K562 (cell line): ENCODE measurements at regions not wholly inside any gene's neighbourhood (a gene's known extent, or its start where the extent isn't known, plus 50 kb on each side); places are given as distances from the start of the nearest gene placed in this dataset.

ENCODE experiments used
- RBM17 ChIP-seq: fragments of 200-400 bp; formaldehyde crosslinking; IDR thresholded peaks from 2 replicates; pipeline ENCODE4 v1.6.1; 2017; ENCODE audit warnings: low read depth, mild to moderate bottlenecking, low read length, borderline replicate concordance
- SMC3 ChIP-seq: conservative IDR thresholded peaks from 2 replicates; pipeline ENCODE4 v1.6.1; 2011; ENCODE audit warnings: low read depth, low read length, improper control_type of control experiment; ENCODE audit not compliant: insufficient read depth
- TOE1 ChIP-seq, 2 experiments: fragments of 450-650 bp in 1 of 2; sonication (generic) in 1 of 2; formaldehyde crosslinking in 1 of 2; IDR thresholded peaks; 2 replicates each; pipeline versions ENCODE4 v1.7.1 to v1.8.0; 2016 to 2022; ENCODE audit warnings: borderline replicate concordance in 2 of 2, mild to moderate bottlenecking in 2 of 2, antibody characterized with exemption in 1 of 2, inconsistent platforms in 1 of 2, low read depth in 1 of 2, missing genetic modification reagents in 1 of 2, moderate library complexity in 1 of 2
- ZBTB40 ChIP-seq, 2 experiments: fragments of 450-650 bp in 1 of 2; sonication (generic) in 1 of 2; formaldehyde crosslinking in 1 of 2; IDR thresholded peaks; 2 replicates each; pipeline versions ENCODE4 v1.7.1 to v1.9.0; 2016 to 2022; ENCODE audit warnings: inconsistent platforms in 1 of 2, mild to moderate bottlenecking in 1 of 2, missing genetic modification reagents in 1 of 2
- ZNF584 ChIP-seq: fragments of 200-800 bp; sonication (Bioruptor generic); IDR thresholded peaks from 2 replicates; pipeline ENCODE4 v1.6.1; 2016; ENCODE audit warnings: low read depth, mild to moderate bottlenecking, missing genetic modification characterization, missing compliant biosample characterization

GRCh38 chr2:160742667-160743066 lies 249.1 kb upstream of the RBMS1 start (continued):
- TF ChIP-seq ZBTB40 (IDR thresholded peaks at IDR 0.05): no peak
- no peak for TF ChIP-seq ZBTB40 (CRISPR knock-in tag; IDR thresholded peaks at IDR 0.05)
- TF ChIP-seq SMC3: no peak
- no peak for TF ChIP-seq ZNF584 (CRISPR knock-in tag)
- no peak for TF ChIP-seq RBM17
- no peak for TF ChIP-seq TOE1 (IDR thresholded peaks at IDR 0.05; ENCODE audit: borderline replicate concordance)
- TF ChIP-seq TOE1 (CRISPR knock-in tag; IDR thresholded peaks at IDR 0.05; ENCODE audit: borderline replicate concordance, low read depth): no peak
- TF ChIP-seq, all 486 proteins: peak for 0
